Endothelial cell of umbilical vein (primary cell): ENCODE measurements at regions not wholly inside any gene's neighbourhood (a gene's known extent, or its start where the extent isn't known, plus 50 kb on each side); places are given as distances from the start of the nearest gene placed in this dataset.

Source experiments
- BruUV-seq: library from RNA; stranded (reverse); fragments of 400-500 nt; replicated peaks from 2 replicates; lab custom pipeline; 2021; lab: Mats Ljungman, UMichigan
- CTCF ChIA-PET: fragments of 300-600, 350-600 bp; sonication (Branson Sonifier 250); formaldehyde crosslinking; loops from one replicate; lab custom pipeline; 2021; ENCODE audit warnings: antibody characterized with exemption, inconsistent platforms; lab: Charles Lee
- POLR2A ChIA-PET: fragments of 300-600, 350-600 bp; sonication (Branson Sonifier 250); formaldehyde crosslinking; loops from one replicate; lab custom pipeline; 2021; ENCODE audit warnings: antibody characterized with exemption, inconsistent platforms; lab: Charles Lee
- DNase-seq: peaks from one replicate; pipeline ENCODE4 v3.0.0-alpha.2; 2011; ENCODE audit warnings: low read depth, low spot score
- FAIRE-seq: peaks from 2 replicates; lab custom pipeline; 2011; peaks lifted over from hg19 to GRCh38; lab: Jason Lieb, UNC
- H2AFZ ChIP-seq: 2 replicates; pipeline ENCODE4 v1.6.0; 2012; ENCODE audit warnings: low read depth, low read length, control low read depth, inconsistent platforms
- H3K27ac ChIP-seq: 2 replicates; pipeline ENCODE4 v1.5.1; 2011; ENCODE audit warnings: low read depth, mild to moderate bottlenecking, control low read depth, low read length, moderate library complexity; ENCODE audit not compliant: insufficient read depth
- H3K27me3 ChIP-seq, 2 experiments: 2 replicates each; pipeline versions ENCODE4 v1.6.0 to v1.6.1; 2011; ENCODE audit warnings: low read length in 2 of 2, mixed read lengths in 1 of 2; ENCODE audit not compliant: control insufficient read depth in 2 of 2, insufficient read depth in 2 of 2
- H3K36me3 ChIP-seq, 2 experiments: 2 replicates in 1 of 2; 3 replicates in 1 of 2; pipeline ENCODE4 v1.5.1; 2011; ENCODE audit warnings: low read length in 2 of 2, mild to moderate bottlenecking in 1 of 2, moderate library complexity in 1 of 2; ENCODE audit not compliant: control insufficient read depth in 2 of 2, insufficient read depth in 2 of 2; ENCODE audit errors: extremely low read depth in 1 of 2
- H3K4me1 ChIP-seq: 3 replicates; pipeline ENCODE4 v1.5.1; 2011; ENCODE audit warnings: mild to moderate bottlenecking, low read length; ENCODE audit not compliant: control insufficient read depth, insufficient read depth; ENCODE audit errors: extremely low read depth
- H3K4me2 ChIP-seq: 2 replicates; pipeline ENCODE4 v1.6.1; 2011; ENCODE audit warnings: low read length, control low read depth, mixed read lengths; ENCODE audit not compliant: insufficient read depth
- H3K4me3 ChIP-seq, 3 experiments: fragments of 200-600 bp in 1 of 3; sonication (generic), shearing (Covaris generic) in 1 of 3; replicated peaks in 1 of 3; 2 replicates each; pipeline ENCODE4 v1.5.1; 2011 to 2016; ENCODE audit warnings: control low read depth in 3 of 3, low read length in 3 of 3, mild to moderate bottlenecking in 2 of 3, inconsistent platforms in 1 of 3, low read depth in 1 of 3, moderate library complexity in 1 of 3; ENCODE audit not compliant: insufficient read depth in 1 of 3
- H3K79me2 ChIP-seq: 2 replicates; pipeline ENCODE4 v1.6.0; 2012; ENCODE audit warnings: low read length, inconsistent platforms; ENCODE audit not compliant: control insufficient read depth, insufficient read depth
- H3K9ac ChIP-seq: replicated peaks from 2 replicates; pipeline ENCODE3; 2011; ENCODE audit warnings: low read length, control low read depth; ENCODE audit not compliant: insufficient read depth; ENCODE audit errors: extremely low read depth
- H3K9me1 ChIP-seq: replicated peaks from 3 replicates; pipeline ENCODE4 v1.6.0; 2011; ENCODE audit warnings: mild to moderate bottlenecking, low read length; ENCODE audit not compliant: control insufficient read depth, insufficient read depth; ENCODE audit errors: extremely low read depth
- H3K9me3 ChIP-seq: replicated peaks from 2 replicates; pipeline ENCODE4 v1.5.1; 2012; ENCODE audit warnings: low read length, inconsistent platforms; ENCODE audit not compliant: control insufficient read depth, insufficient read depth
- H4K20me1 ChIP-seq: replicated peaks from 2 replicates; pipeline ENCODE3; 2011; ENCODE audit warnings: mild to moderate bottlenecking, low read length; ENCODE audit not compliant: control insufficient read depth, insufficient read depth; ENCODE audit errors: extremely low read depth
- EZH2 ChIP-seq: IDR thresholded peaks from 2 replicates; pipeline ENCODE4 v1.6.1; 2012; ENCODE audit warnings: borderline replicate concordance, low read depth, mild to moderate bottlenecking, moderate library complexity, low read length, inconsistent platforms; ENCODE audit not compliant: severe bottlenecking
- FOS ChIP-seq: IDR thresholded peaks from 2 replicates; pipeline ENCODE4 v1.6.1; 2011; ENCODE audit warnings: mild to moderate bottlenecking, low read length, moderate library complexity, borderline replicate concordance; ENCODE audit not compliant: insufficient read depth
- GATA2 ChIP-seq: IDR thresholded peaks from 2 replicates; pipeline ENCODE4 v1.7.0; 2011; ENCODE audit warnings: low read depth, mild to moderate bottlenecking, moderate library complexity, mixed read lengths, low read length; ENCODE audit not compliant: insufficient read length, insufficient read depth
- JUN ChIP-seq: IDR thresholded peaks from 2 replicates; pipeline ENCODE4 v1.6.1; 2011; ENCODE audit warnings: borderline replicate concordance, low read depth; ENCODE audit not compliant: insufficient read length, insufficient read depth
- POLR2AphosphoS5 ChIP-seq: IDR thresholded peaks from 2 replicates; pipeline ENCODE4 v1.6.1; 2012; ENCODE audit warnings: low read depth, mild to moderate bottlenecking, control low read depth, low read length, moderate library complexity; ENCODE audit not compliant: insufficient read depth
- dilution Hi-C: fragments of 300-500 bp; cut with MboI; formaldehyde crosslinking; loops from one replicate; pipeline ENCODE4 v1.15.0; 2019; ENCODE audit warnings: low sequenced_read_pairs; ENCODE audit not compliant: extremely low pct_ligation_motif_present
- intact Hi-C: fragments of 100-400 bp; cut with micrococcal nuclease; formaldehyde crosslinking; loops from one replicate; pipeline ENCODE4 v1.10.0; 2022
- TF ChIP-seq, protein P1 (sequence below): IDR thresholded peaks from 2 replicates; pipeline ENCODE4 v1.6.1; 2011; ENCODE audit not compliant: insufficient read depth, insufficient read length

DNA sequence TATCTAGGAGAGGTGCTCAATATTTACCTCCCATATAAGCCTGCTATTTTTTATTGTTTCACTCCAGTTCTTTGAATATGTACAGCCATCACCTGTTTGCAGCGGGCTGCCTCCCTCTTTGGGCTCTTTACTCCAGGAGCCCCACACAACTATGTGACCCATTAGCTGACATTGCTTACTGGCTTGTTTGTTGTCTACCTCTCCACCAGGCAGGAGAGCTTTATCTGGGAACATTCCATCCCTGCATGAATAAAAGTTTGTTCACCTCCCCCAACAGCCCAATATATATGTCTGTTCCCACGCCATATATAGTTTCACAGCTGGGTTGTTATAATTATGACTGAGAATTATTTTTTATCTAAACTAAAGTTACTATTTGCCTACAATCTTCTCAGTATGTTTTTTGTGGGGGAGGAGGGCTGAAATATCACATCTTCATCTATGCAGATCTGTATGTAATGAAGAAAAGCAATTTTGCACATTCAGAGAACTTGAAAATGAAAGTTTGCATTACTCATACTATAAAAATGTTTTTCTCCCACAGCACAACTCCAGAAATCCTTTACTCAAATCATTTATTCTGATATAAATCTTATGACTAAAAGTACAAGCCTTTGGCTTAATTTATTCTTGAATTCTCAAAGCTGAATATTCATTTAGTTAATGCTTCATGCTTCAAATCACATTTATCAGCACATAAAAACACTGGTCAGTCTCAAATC, 61.2 kb upstream of the DAPP1 start:
- Histone ChIP-seq H3K27me3 (no peaks in the 10 kb centered on the region), H3K4me3 (no peak overlapping the region), H3K27ac (no peak overlapping the region), H4K20me1 (no peaks in the 10 kb centered on the region), H3K79me2 (no peaks in the 10 kb centered on the region), H3K36me3 (no peaks in the 10 kb centered on the region), H2AFZ (no peak overlapping the region), H3K4me2 (no peak overlapping the region), H3K9ac (no peak overlapping the region), H3K9me3 (no peaks in the 10 kb centered on the region), H3K4me1 (no peaks in the 10 kb centered on the region), H3K9me1 (no peaks in the 10 kb centered on the region)
- DNase-seq (no peak), FAIRE-seq (no peak)
- dilution Hi-C loops (no loop called here), intact Hi-C loops (no loop called here)
- CTCF ChIA-PET, result no interaction called here
- POLR2A ChIA-PET, result no interaction called here
- no TSS peak for BruUV-seq
- TF ChIP-seq EZH2, result no peak
- TF ChIP-seq JUN, result no peak

DNA sequence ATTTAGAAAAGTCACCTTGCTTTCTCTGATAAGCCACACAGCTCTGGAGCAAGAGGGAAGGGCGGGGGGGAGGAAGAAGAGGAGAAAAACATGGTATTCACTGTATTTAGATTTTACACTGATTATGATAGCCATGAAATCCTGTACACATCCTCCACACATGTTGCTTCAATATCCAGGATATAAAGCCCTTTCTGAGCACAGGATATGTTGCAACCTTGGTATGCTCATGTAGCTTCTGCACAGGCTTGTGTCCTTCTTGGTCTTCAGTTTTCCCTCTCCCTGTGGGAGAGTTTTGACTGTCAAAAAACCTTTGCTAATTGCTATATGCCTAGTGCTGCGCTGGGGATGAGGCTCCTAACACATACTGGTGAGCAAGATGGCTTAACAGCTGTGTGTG, 61.9 kb upstream of the DAPP1 start:
- dilution Hi-C loops, result no loop called here
- Histone ChIP-seq H3K36me3 (no peaks in the 10 kb centered on the region), H4K20me1 (no peaks in the 10 kb centered on the region), H3K9me1 (no peaks in the 10 kb centered on the region), H3K27me3 (no peaks in the 10 kb centered on the region), H3K27ac (no peak overlapping the region), H2AFZ (no peak overlapping the region), H3K4me2 (no peak overlapping the region), H3K4me3 (no peak overlapping the region), H3K79me2 (no peaks in the 10 kb centered on the region), H3K4me1 (no peaks in the 10 kb centered on the region), H3K9ac (no peak overlapping the region), H3K9me3 (no peaks in the 10 kb centered on the region)
- POLR2A ChIA-PET, result no interaction called here
- no peak for TF ChIP-seq JUN
- no peak for TF ChIP-seq EZH2
- TF ChIP-seq, protein P1, sequence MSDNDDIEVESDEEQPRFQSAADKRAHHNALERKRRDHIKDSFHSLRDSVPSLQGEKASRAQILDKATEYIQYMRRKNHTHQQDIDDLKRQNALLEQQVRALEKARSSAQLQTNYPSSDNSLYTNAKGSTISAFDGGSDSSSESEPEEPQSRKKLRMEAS, result no peak
- no peak for TF ChIP-seq GATA2
- no peak for TF ChIP-seq FOS
- no peak for TF ChIP-seq POLR2AphosphoS5
- CTCF ChIA-PET, result no interaction called here
- DNase-seq, result no peak
- intact Hi-C loops, result no loop called here
- BruUV-seq, result no TSS peak
- no peak for FAIRE-seq
